Endothelial cell (in vitro differentiated cells): ENCODE measurements at regions not wholly inside any gene's neighbourhood (a gene's known extent, or its start where the extent isn't known, plus 50 kb on each side); places are given as distances from the start of the nearest gene placed in this dataset.

Experiments used
- DNase-seq: peaks from one replicate; pipeline ENCODE4 v3.0.0; 2021; ENCODE audit warnings: low spot score
- H3K27ac Mint-ChIP-seq: one replicate; pipeline ENCODE4 v1.8.0; 2021; ENCODE audit warnings: mixed read lengths, inconsistent platforms; ENCODE audit not compliant: unreplicated experiment
- H3K27me3 Mint-ChIP-seq: one replicate; pipeline ENCODE4 v1.8.0; 2021; ENCODE audit warnings: mild to moderate bottlenecking, moderate library complexity, mixed read lengths, inconsistent platforms; ENCODE audit not compliant: unreplicated experiment
- H3K36me3 Mint-ChIP-seq: one replicate; pipeline ENCODE4 v1.8.0; 2021; ENCODE audit warnings: mild to moderate bottlenecking, low read depth, mixed read lengths, inconsistent platforms; ENCODE audit not compliant: unreplicated experiment
- H3K4me1 Mint-ChIP-seq: one replicate; pipeline ENCODE4 v1.8.0; 2021; ENCODE audit warnings: mild to moderate bottlenecking, mixed read lengths, inconsistent platforms; ENCODE audit not compliant: unreplicated experiment
- H3K4me3 Mint-ChIP-seq: one replicate; pipeline ENCODE4 v1.8.0; 2021; ENCODE audit warnings: mild to moderate bottlenecking, mixed read lengths, inconsistent platforms; ENCODE audit not compliant: unreplicated experiment
- H3K9me3 Mint-ChIP-seq: one replicate; pipeline ENCODE4 v1.8.0; 2021; ENCODE audit warnings: mixed read lengths, inconsistent platforms; ENCODE audit not compliant: unreplicated experiment
- TF ChIP-seq, protein P1 (sequence below): fragments of 200-600 bp; sonication (generic); IDR thresholded peaks from one replicate; pipeline ENCODE4 v1.5.0; 2021; ENCODE audit warnings: antibody characterized with exemption; ENCODE audit not compliant: unreplicated experiment

DNA sequence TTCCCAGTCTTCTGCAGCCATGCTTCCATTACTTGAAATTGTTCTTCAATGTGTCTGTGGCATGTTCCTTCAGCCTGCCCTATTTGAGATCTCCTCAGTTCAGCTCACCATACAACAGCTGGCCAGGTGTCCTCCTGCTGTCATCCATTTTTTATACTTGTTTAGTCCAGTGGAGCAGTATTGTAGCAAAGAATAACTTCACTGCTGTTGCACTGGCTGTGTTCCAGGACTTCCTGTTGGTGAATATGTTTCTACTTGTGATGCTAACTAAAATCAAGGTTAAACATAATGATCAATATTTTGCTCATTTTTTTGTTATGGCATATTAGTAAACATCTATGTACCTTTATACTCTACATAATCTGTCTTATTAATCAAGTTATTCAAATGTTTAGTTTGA is 1394.1 kb downstream of the PCDH9 start:
- no peaks in the 10 kb centered on the region for H3K9me3 Mint-ChIP-seq
- no peak overlapping the region for H3K4me3 Mint-ChIP-seq
- no peak overlapping the region for H3K27ac Mint-ChIP-seq
- H3K36me3 Mint-ChIP-seq, result no peaks in the 10 kb centered on the region
- DNase-seq, result no peak
- no peaks in the 10 kb centered on the region for H3K4me1 Mint-ChIP-seq
- TF ChIP-seq, protein P1, sequence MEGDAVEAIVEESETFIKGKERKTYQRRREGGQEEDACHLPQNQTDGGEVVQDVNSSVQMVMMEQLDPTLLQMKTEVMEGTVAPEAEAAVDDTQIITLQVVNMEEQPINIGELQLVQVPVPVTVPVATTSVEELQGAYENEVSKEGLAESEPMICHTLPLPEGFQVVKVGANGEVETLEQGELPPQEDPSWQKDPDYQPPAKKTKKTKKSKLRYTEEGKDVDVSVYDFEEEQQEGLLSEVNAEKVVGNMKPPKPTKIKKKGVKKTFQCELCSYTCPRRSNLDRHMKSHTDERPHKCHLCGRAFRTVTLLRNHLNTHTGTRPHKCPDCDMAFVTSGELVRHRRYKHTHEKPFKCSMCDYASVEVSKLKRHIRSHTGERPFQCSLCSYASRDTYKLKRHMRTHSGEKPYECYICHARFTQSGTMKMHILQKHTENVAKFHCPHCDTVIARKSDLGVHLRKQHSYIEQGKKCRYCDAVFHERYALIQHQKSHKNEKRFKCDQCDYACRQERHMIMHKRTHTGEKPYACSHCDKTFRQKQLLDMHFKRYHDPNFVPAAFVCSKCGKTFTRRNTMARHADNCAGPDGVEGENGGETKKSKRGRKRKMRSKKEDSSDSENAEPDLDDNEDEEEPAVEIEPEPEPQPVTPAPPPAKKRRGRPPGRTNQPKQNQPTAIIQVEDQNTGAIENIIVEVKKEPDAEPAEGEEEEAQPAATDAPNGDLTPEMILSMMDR, result no peak
- no peaks in the 10 kb centered on the region for H3K27me3 Mint-ChIP-seq

DNA sequence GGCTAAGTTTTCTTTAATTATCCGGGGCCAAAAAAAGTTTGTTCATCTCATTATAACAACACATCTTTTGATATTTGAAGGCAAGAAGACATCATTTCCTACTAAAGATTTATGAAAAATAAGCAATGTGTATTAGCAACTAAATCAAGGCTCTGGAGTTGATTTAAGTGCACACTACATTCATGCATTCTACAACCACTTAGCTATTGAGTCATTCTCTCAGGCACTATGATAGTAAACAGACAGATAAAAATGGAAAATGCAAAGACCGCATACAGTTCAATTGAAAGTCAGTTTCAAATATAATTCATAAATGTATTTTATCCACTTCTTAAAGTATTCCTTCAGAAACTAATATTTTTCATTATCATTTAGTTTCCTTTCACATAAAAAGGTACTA is 1395.2 kb downstream of the PCDH9 start:
- Mint-ChIP-seq H3K36me3 (no peaks in the 10 kb centered on the region), H3K27me3 (no peaks in the 10 kb centered on the region), H3K9me3 (no peaks in the 10 kb centered on the region), H3K4me1 (no peaks in the 10 kb centered on the region), H3K4me3 (no peak overlapping the region), H3K27ac (no peak overlapping the region)
- no peak for DNase-seq
- TF ChIP-seq, protein P1, result no peak

DNA sequence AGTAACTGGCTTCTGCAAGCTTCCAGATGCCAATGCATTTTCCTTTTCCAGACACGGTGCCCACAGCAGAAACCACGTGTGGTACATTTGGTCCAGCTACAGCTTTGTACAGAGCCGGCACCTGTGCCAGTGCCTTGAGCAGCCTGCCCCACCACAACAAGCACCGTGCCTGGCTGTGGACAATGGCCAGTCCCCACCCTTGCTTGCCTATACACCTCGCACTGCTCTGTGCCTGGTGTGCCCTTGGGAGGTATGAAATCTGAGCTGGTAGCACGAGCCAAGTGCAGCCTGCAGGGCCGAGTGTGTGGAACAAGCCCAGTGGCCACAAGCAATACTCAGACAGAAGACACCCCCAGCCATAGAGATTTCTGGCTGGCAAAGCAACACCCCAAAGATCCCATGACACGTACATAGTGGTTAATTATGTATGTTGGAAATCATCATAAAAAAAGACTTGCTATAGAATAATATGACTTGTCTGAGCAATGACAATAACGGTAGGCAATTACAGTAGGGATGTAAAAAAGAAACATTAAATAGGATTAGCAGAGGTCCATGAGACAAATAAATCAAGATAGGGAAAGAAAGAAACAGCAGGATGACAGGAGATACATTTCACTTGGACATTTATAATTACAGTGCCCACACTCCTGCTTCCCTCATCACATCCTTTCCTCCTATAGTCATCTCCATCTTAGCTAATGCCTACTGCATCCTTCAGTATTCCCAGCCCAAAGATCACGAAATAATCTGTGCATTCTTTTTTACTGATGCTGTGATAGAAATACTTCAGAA is 1399.5 kb downstream of the PCDH9 start:
- Mint-ChIP-seq H3K9me3 (no peaks in the 10 kb centered on the region), H3K4me3 (no peak overlapping the region), H3K36me3 (no peaks in the 10 kb centered on the region), H3K27me3 (no peaks in the 10 kb centered on the region), H3K4me1 (no peaks in the 10 kb centered on the region), H3K27ac (no peak overlapping the region)
- TF ChIP-seq, protein P1, result no peak
- DNase-seq, result no peak

DNA sequence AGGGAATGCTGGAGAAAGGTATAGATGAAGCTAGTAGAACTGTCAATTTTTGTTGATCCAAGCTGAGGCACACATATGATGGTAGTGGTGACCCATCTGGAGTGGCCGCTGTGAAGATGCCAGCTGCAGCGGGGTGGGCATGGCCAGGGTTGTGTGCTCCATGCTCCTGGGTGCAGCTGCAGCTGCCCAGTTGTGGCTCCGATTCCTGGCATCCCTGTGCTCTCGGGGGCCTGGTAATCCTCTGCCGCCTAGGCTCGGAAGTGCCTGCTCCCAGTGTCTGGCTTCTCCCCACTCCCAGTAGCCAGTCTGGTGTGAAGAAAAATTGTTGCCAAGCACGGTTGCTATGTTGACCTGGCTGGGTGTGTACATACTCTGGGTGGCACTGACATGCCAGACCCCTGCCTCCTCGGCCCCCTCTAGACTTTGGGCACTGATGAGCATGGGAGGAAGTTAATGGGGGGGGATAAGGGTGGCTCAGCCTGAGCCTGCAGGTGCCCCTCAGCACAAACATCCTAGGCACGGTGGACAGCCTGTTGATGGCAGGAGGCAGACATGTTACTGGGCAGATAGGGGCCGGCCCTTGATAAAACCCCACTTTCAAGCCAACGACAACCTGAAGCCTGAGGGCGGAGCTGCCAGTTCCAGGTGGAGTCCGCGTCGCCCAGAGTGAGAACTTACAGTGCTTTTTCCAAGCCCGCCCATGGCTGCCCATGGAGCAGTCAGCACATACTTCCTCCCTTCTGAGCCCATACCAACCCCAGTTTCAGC is 1400.7 kb downstream of the PCDH9 start:
- no peak overlapping the region for H3K27ac Mint-ChIP-seq
- H3K36me3 Mint-ChIP-seq, result no peaks in the 10 kb centered on the region
- no peaks in the 10 kb centered on the region for H3K27me3 Mint-ChIP-seq
- H3K4me3 Mint-ChIP-seq, result no peak overlapping the region
- no peak for DNase-seq
- TF ChIP-seq, protein P1, result no peak
- no peaks in the 10 kb centered on the region for H3K9me3 Mint-ChIP-seq
- H3K4me1 Mint-ChIP-seq, result no peaks in the 10 kb centered on the region

DNA sequence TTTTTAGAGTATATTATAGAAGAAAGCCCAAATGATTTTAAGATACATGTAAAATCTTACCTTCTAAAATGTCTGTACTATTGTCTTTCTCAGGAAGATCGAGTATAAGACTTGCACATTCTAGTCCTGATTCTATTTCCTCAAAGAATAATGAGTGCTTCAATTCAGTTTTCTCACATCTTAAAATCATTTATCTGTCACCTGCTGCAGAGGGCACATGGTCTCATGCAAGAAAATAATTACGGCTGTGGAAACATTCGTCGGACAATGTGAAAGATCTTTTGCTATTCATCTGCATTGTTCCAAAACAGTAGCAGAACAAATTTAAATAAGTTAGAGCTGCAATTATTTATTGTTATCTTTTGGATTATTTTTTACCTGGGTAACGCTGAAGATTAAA is 1403.5 kb downstream of the PCDH9 start:
- Mint-ChIP-seq H3K4me1 (no peaks in the 10 kb centered on the region), H3K4me3 (no peak overlapping the region), H3K27me3 (no peaks in the 10 kb centered on the region), H3K9me3 (no peaks in the 10 kb centered on the region), H3K27ac (no peak overlapping the region), H3K36me3 (no peaks in the 10 kb centered on the region)
- DNase-seq, result no peak
- TF ChIP-seq, protein P1, result no peak
